Myocyte (in vitro differentiated cells): ENCODE measurements at regions not wholly inside any gene's neighbourhood (a gene's known extent, or its start where the extent isn't known, plus 50 kb on each side); places are given as distances from the start of the nearest gene placed in this dataset.
A peak's percentile ranks its signal among the peaks of the same experiment; 100 is the strongest.

Source experiments
- DNase-seq: peaks from one replicate; pipeline ENCODE4 v3.0.0-alpha.2; 2012; ENCODE audit warnings: low read depth

DNA sequence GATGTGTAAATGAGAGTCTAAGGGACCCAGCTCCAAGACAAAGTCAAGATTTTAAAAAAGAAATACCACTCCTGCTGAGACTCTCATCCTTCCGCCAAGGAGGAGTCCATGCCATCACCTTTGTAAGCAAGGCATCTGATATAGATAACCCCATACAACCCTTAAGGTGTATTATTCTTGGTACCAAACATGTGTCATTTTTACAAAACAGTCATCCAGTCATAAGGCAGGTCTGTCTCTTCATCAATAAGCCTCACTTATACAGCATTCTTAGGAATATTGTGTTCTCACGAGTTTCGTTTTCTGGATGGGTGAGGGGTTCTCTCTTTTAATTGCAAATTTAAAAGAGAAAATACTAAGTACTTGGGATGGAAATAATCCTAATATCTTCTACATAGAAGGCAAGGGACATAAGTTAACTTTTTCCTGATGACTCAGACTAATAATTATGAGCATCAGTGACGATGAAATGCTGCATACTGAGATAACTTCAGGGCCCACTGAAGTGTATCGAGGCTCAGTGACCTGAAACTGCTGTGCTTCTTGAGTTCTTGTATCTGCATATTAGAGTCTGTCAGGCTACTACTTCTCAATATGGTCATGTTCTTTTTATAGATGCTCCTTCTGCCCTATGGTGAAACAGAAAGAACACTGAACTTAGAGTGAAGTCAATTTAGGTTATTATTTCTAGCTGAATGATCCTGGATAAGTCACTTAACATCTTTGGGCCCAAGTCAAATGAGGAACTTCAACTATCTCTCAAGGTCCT lies 166.6 kb downstream of the KLF12 start:
- DNase-seq = no peak

DNA sequence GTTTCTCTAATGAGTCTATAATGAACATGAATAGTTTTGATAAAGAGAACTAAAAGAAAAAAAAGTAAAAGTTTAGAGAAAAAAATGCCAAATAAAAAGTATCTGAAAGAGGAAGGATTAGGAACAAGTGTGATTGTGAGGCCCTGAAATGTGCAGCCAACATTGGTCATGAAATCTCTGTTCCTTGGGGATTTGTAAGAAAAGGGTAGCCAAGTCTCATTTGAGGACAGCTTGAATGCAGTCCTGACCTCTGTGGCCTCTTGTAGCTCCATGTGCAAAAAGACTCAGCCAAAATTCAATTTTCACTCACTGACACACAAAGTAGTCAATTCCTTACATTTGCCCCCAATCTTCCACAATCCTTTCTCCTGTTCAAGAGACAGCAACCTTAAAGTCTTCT lies 167.9 kb downstream of the KLF12 start:
- no peak for DNase-seq

DNA sequence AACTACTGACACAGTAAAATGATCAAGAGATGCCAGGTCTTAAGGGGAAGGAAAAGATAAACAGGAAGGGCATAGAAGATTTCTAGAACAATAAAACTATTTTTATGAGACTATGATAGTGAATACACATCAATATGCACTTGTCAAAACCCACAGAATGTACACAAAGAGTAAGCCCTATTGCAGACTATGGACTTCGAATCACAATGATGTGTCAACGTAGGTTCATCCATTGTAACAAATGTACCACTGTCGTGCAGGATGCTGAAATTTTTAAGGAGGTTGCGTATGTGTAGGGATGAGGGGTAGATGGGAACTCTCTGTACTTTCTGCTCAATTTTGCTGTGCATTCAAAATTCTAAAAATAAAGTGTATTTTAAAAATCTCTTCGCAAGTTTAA lies 171.9 kb downstream of the KLF12 start:
- DNase-seq = no peak

DNA sequence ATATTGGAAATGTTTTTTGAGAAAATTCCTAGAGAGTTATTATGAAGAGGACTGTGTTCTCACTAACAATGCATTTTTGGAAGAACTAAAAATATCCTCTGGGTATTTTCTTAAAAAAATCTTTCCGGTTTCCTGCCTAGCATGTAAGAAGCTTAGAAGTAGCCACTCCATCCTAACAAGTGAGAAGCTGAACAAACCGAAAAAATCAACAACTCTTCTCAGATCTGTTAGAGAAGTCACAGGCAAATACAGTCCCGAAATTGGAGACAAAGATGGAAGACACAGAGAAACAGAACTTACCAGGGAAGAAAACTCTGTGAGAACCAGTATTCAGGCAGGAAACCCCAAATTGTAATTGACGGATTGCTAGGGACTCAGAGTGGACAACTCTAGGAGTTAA lies 173.0 kb downstream of the KLF12 start:
- no peak for DNase-seq

DNA sequence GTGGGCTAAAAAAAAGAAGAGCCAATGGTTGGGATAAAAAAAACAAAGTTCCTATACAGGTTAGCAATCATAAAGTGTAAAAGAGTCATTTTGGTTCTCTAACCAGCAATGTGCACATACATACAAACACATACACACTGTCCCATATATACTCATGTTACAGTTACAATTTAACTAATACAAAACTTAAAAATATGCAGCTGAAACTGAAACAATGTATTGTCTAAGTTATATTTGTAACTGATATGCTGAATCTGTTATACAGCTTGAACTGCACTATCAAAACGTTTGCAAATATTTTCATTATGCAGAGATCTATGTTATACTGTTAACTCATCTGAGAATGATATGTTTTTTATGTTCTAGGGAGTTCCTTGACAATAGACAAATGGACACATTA lies 173.7 kb downstream of the KLF12 start:
- no peak for DNase-seq

DNA sequence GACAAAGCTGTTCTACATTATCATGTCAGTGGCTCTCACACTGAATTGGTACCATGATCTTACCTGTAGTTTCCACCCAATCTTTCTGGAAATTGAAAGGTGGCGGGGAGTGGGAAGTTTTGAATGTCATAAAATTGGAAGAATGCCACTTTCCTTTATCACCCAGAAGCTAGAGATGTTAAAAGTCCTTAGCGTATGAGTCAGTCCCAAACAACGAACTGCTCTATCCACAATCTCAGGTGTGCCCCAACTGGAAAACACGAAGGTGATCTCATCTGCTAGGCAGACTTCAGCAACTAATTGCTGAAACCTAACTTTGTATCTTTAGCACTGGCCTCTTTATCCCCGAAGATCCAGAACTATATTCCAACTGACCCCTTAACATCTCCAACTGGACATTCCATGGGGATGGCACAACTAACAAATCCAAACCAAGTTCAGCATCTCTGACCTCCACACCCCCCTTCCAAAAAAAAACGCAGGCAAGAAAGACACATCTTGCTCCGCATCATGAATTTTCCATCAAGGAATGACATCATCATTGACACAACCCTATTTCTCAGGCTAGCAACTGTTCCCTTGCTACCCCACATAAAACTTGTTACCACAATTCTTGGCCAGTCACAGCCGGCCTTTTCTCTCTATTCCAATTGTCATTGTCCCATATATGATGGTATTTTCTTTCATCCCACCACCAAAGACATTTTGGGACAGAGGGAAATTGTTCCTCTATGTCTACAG lies 175.4 kb downstream of the KLF12 start:
- DNase-seq = no peak

DNA sequence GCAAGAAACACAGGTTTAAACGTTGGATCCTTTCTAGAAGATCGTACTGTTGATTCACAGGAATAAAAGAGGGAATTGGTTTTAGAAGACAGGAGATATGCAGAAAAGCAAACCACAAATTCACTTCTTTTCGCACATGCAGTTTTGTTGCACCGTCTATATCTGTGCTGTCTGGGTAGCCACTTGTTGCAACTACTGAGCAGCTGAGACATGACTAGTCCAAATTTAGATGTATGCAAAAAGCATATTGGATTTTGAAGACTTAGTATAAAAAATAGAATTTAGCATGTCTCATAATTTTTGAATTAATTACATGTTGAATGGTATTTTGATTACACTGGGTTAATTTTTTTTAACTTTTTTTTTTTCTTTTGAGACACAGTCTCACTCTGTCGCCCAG lies 176.3 kb downstream of the KLF12 start:
- no peak for DNase-seq

DNA sequence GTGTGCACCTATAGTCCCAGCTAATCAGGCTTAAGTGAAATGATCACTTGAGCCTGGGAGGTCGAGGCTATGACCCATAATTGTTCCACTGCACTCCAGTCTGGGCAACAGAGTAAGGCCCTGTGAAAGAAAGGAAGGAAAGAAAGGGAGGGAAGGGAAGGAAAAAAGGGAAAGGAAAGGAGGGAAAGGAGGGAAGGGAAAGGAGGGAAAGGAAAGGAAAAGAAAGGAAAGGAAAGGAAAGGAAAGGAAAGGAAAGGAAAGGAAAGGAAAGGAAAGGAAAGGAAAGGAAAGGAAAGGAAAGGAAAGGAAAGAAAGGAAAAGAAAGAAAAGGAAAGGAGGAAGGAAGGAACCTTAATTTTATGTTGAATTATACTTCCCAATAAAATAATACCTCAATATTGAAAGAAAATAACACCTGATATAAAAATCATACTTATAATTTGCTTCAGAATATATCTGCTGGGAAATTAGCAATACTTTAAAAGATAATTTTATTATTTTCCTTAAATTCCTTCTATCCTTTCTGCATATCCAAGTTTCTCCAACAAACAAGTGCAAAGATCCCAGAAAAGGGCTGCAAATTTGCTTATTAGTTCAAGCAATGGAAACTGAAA lies 177.3 kb downstream of the KLF12 start:
- DNase-seq = no peak

DNA sequence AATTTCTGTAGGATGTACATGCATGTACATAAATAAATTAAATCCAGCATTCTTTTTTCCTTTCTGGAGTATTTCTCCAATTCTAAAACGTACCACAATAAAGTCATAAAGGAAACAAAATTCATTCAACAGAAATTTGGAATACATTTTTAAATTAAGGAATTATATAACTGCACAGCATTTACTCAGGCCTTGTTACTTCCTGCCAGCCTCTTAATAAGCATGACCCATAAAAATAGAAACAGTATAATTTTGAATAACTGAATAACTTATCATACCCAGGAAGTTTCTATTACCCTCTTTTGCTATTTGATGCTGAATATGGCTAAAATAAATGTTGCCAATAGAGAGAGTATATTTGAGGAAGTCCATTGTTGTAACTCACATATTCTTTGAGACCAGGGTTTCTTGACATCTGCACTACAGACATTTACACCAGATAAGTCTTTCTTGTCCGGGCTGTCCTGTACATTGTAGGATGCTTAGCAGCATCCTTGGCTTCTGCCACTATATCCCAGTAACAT lies 178.2 kb downstream of the KLF12 start:
- no peak for DNase-seq

DNA sequence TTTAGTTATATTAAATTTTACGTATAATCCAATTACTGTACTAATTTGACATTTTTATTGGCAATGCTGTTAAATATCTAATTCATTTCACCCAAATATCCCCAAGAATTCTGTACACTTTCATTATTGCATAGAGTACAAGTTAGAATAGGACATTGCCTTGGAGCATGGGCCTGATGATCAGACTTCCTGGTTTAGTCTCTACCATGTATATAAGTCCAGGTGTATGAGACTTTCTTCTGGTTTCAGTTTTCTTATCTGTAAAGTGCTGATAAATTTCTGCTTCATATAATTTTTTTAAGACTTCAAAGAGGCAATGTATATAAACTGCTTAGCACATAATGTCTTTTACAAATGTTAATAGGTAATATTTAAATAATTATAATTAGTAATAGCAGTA lies 179.4 kb downstream of the KLF12 start:
- DNase-seq = no peak

DNA sequence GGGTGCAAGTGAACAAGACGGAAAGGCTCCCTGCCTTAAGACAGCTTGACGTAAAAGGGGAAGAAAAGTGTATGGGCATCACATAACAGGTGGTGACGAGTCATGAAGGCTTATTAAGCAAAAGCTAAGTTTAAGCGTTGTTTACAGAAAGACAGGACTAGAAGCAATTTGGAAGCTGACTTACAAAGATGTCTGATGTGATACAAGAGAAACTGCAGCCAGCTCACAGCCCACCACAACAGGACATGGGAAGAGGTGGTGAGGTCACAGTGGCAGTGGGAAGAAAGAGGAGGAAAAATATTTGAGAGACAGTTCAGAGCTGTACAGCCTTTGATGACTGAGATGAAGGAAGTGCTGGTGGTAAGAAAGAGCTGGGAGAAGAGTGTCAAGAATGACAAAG lies 181.6 kb downstream of the KLF12 start:
- peak; percentile 72 for DNase-seq

DNA sequence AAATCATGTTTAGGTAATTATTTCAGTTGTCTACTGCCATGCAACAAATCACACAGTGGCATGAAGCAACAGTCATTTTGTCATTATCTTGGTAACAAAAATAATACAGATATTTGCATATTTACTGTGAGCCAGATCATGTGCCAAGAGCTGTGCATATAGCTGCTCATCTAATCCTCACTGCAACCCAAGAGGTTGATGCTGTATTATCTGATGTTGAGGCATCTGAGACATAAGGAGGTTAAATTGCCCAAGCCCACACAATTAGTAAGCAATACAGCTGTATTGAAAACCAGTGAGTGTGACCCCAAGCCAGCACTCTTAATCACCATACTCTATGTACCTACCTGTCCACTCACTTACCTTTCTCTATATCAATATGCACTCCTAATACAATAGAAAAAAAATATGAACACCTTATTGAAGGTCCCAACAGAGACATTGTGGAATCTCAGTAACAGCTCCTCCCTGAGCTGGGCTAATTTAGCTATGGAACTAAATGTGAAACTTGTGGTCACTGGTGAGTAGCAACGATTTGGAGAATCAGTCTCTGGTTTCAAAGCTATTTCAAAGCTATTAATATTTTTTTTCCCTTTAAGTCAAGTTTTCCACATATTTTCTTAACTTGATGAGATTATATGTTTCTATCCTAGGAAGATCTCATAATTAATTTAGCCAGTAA lies 185.2 kb downstream of the KLF12 start:
- peak; percentile 21 for DNase-seq

DNA sequence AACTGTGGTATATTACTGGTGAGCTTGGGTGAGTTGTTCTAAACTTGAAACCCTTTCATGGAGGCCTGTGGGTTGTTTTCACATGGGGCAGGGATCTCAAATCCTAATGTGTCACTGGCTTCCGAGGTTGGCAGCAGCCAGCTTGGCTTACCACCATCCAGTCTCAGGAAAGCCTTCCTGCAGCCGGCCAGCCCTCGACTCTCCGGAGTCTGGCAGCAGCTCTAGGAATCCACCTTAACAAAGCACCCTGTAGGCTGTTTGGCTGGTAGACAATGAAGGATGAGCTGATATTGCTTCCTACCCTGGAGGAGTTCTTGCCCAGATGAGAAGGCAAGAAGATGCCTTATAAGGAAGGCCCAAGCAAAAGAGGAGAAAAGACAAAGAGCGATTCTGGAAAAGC lies 188.3 kb downstream of the KLF12 start:
- DNase-seq = peak; percentile 84

DNA sequence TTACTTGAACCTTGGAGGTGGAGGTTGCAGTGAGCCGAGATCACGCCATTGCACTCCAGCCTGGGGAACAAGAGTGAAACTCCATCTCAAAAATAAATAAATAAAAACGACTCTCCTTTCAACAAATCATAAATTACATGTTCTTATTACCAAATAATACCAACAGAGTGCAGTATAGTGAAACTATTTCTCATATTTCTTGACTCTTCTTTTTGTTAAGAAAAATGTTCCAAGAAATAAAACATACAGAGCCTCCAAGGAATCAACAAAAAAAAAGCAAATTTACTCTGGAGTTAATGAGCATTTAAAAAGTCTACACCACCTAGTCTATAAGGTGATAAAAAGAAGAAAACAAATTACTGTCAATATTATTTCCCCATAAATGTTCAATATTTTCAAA lies 188.8 kb downstream of the KLF12 start:
- DNase-seq = peak; percentile 14

DNA sequence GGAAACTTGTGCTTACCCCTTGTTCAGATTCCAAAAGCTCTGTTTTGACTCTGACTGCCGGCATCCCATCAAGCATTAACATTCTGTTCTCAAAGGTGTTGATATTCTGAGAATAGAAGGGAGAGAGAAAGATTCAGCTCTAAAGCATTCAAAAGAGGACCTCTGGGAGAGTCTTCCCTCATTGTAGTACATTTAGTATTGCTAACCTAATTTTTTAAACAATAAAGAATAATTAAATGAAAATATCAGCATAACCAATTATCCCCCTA lies 190.3 kb downstream of the KLF12 start:
- DNase-seq = no peak

DNA sequence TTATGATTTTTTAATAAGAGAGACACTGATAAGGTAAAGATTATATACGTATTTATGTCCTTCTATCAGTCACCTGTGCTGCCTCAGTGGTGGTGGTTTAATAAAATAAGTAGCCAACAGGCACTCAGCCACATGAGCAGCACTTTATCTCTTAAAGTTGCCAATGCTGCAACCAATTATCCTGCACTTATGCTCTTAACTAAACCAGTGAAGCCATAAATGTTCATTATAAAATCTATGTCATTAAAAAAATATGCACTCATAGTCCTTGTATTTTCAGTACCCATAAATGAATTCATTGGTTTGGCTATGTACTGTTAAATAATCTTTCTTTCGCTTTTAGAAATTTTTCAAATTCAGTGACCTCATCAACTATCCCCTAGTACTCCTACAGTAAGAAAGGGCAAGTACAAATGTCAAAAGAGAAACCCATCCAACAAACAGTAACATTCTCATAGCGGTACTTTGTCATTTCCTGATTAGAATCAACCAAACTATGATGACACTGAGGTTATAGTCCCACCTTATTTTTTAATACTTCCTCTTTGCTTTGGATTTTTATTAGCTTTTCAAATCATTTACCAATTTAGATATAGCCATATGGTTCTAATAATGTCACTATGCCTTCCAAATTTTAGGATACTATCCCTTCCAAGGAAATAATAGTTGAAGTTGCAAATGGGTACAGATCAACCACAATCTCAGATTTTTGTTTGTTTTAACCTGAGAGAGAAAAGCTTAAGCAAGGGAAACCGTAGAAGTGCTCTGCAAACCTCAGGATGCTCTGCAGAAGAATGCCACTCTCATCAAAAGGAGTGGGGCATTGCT lies 190.9 kb downstream of the KLF12 start:
- no peak for DNase-seq

DNA sequence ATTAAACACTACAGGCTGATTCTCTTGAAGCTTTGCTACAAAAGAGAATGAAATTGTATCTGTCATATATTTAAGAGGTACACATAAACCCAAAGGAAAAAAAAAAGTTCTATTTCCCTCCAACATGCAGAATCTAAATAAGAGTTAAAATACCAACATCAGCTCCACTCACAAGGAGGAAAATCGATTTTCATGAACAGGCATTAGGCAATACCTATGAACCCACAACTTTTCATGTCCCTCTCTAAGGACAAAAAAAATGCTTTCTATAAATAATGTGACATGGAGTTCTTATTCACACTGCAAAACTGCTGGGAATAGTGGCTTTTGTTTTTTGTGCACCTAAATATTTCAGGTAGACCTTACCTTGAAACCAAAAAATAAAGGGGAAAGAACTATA lies 192.5 kb downstream of the KLF12 start:
- no peak for DNase-seq

DNA sequence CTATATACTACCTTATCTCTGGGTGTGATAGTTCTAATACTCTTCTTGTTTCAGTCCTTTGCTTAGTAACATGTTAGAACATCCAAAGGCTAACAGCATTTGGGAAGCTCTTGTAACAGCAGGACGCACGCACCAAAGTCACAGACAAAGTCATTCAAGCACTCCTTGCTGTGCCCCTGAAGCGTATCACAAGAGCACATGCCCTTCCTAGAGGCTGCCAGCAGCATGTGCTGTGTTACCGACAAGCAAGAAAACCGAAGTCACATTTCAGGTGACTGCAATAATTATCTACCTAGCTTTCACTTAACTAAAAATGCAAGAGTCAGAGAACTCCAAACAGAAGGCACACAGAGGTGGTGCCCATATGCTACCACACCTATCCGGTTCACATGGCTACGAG lies 194.1 kb downstream of the KLF12 start:
- DNase-seq = no peak

DNA sequence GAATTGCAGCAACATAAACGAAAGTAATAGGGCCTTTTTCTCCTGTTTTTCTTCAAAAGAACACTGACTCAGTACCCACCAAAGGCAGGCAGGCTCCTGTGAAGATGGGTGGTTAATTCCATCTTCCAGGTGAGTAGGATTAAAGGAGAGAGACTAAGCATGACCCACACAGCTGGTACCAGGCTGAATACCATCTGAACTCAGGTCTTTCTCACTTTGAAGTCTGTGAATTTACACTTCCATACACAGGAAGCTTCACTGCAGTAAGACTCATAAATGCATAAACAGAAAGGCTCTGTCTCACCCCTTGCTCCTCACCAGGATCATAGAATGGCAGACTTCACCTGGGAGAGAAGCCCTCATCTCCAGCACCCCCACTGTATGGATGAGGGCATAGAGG lies 194.6 kb downstream of the KLF12 start:
- no peak for DNase-seq

DNA sequence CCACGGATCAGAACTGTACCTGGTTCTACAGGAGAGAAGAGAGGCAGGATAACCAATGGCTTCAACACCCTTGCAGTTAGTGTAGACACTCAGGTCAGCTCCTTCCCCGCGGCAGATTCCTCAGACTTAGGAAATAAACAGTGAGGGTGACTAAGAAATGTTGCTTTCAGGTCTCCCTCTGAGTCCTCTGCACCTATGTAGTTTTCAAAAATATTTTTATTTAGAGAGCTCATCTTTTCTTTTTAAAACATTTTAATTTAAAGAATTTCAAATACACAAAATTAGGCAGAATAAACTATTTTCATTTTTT lies 195.2 kb downstream of the KLF12 start:
- DNase-seq = no peak

DNA sequence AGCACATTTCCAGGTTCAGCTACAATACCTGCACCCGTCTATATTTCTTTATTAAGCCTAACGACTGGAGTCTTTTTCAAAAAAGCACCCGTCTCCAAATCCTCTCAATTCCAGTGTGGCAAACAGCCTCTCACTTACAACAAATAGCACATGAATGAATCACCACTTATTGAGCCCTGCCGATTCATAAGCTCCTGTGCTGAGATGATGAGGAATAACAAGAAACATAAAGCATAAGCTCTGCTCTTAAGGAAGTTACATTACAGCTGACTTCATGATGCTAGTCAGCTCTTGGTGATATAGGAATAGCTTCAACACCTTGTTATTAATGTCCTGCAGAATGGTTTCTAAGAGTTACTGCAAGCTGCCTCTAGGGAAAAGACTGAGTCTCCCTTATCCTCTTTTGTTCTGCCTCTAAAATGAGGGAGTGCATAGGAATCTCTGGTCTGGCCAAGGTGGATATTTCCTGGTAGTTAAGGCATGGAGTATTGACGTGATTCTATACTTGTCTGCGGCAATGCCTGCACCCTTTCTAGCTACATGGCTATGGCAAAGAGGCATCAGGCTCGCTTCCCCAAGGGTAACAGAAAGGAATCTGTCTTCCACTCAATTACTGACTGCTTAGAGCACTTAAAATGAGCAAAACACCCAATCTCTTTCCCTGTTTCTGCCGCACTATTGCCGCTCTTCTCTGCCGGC lies 195.7 kb downstream of the KLF12 start:
- peak; percentile 71 for DNase-seq
